Fibroblast of skin of right biceps (primary cell): ENCODE measurements at regions not wholly inside any gene's neighbourhood (a gene's known extent, or its start where the extent isn't known, plus 50 kb on each side); places are given as distances from the start of the nearest gene placed in this dataset.
"Not testable (repeated sequence)": the region's sequence is repeated elsewhere in the genome, so short reads cannot be mapped to it uniquely, and the experiment has no call there.

Experiments used
- DNase-seq: peaks from one replicate; pipeline ENCODE4 v3.0.0-alpha.2; 2013

- DNase-seq: not testable (repeated sequence)
Measured at GRCh38 chr15:22519213-22519612, 60.5 kb downstream of the GOLGA6L22 start.

DNA sequence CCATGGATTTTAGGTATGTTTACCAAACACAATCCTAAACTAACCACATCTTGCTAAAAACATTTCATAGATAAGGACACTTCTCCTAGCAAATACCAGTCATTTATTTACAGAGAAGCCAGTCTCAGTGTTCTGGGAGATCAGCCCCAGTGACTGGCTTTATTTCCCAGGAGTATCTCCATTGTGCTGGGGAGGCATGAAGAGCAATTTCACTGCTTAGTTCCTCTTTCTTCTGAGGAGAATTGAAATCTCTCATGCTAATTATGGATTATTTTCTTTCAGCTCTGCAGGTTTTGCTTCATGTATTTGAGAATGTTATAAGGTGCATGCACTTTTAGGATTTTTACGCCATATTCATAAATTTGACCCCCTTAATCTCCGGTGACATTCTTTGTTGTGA, 67.8 kb downstream of the GOLGA6L22 start:
- DNase-seq: not testable (repeated sequence)

GRCh38 chr15:22527016-22527415, 68.3 kb downstream of the GOLGA6L22 start:
- DNase-seq: not testable (repeated sequence)

GRCh38 chr15:22529200-22529599, 70.5 kb downstream of the GOLGA6L22 start:
- not testable (repeated sequence) for DNase-seq

DNA sequence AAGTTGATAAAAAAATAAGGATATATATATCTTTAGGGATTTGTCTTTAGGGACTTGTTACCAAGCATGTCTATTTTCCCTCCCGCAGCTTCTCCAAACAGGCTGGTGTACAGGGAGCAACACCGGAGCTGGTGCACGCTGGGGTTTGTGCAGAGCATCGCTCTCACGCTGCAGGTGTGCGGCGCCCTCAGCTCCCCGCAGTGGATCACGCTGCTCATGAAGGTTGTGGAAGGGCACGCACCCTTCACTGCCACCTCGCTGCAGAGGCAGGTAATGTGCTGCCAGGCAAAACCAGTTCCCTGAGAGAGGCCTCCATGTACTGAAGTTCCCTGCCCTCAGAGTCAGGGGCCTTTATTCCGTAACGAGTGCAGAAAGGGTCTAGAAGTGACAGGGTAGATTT, 101.0 kb downstream of the GOLGA6L22 start:
- not testable (repeated sequence) for DNase-seq

GRCh38 chr15:22561716-22562115, 103.0 kb downstream of the GOLGA6L22 start:
- not testable (repeated sequence) for DNase-seq

DNA sequence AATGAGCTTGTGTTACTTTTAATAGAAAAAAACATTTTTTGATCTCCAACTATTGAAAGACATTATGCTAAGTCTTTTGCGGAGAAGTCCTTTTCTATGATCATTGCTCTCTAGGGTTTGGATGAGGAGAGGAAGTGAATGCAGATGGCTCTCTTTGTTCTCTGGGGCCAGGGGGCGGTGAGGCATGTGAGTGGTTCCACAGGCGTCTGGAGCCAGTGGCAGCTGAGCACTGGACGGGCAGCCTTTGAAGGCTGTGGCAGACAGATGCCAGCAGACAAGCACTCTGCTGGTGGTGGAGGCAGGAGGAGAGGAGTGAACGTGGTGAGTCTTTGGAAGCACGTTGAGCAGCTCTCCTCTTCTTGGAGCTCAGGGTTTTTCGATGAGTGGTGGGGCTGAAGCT, 107.8 kb downstream of the GOLGA6L22 start:
- DNase-seq: not testable (repeated sequence)

DNA sequence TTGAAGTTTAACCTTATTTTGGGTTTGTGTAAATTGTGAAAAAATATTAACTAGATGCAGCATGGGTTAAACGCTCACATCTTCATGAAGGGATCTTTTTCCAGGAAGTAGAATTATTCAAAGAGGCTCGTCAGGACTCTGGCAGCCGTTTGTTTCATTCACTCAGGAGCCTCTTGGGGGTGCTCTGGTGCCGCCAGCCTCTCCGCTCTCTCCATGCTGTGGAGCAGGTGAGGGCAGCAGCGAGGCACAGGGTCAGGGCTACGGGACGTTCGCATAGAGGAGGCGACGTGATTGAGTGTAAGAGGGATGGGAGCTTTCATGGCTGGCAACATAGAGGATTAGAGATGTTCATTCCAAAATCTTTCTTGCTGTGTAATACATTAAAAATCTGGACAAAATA, 110.8 kb downstream of the GOLGA6L22 start:
- not testable (repeated sequence) for DNase-seq

GRCh38 chr15:22572152-22572735, 113.5 kb downstream of the GOLGA6L22 start:
- DNase-seq: not testable (repeated sequence)

DNA sequence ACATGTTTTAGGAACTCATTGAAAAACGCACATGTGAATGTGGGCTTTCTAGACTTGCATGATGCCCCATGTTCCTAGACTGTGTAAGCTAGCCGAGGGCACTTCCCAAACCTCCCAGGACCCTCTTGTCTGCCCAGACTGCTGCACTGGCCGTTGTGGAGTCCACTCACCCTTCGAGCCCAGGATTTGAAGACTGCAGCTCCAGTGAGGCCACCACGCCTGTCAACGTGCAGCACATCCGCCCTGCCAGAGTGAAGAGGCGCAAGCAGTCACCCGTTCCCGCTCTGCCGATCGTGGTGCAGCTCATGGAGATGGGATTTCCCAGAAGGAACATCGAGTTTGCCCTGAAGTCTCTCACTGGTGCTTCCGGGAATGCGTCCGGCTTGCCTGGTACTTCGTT, 114.1 kb downstream of the GOLGA6L22 start:
- not testable (repeated sequence) for DNase-seq

DNA sequence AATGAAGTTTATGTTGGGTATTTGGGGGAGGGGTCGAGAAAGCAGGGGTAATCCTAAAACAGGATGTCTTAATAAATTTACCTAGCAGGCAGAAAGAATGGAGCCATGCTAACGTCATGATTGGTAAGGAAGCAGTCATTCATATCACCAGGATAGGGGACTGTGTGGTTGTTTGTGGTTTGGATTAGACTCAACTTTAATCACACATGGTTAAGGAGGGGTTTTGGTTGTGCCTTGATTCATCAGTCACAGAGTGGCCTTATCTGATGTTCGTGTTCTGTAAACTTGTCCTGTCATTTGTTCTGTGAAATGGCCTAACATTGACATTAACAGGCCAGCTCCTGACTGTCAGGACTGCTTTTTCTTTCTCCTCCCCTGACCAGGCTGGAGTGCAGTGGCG, 119.1 kb downstream of the GOLGA6L22 start:
- not testable (repeated sequence) for DNase-seq

GRCh38 chr15:22579213-22579612, 120.5 kb downstream of the GOLGA6L22 start:
- not testable (repeated sequence) for DNase-seq

DNA sequence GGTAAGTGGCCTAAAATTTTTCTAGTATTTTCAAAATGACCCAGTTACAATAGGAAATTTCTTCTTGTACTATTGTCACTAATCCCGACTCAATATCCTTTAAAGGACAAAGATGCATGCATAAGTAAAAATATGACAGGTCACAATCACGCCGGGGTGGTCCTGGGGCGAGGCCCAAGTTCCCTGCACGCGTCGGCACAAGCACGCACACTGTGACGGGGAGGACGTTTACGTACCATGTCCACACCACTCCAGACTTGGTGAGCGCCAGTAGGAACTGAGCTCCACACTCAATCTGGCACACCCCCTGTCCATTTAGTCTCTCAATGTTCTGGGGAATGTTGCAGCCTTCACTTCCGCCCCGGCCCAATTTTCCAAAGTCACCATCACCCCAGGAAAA, 128.7 kb downstream of the GOLGA6L22 start:
- not testable (repeated sequence) for DNase-seq

DNA sequence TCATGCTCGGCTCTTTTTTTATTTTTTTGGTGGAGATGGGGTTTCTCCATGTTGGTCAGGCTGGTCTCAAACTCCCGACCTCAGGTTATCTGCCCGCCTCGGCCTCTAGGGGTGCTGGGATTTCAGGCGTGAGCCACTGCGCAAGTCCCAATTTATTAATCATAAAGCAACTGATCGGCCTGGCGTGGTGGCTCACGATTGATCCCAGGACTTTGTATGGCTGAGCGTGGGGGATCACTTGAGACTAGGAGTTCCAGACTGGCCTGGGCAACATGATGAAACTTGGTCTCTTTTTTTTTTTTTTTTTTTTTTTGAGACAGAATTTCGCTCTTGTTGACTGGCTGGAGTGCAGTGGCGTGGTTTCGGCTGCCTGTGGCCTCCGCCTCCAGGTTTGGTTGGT, 139.8 kb downstream of the GOLGA6L22 start:
- DNase-seq: not testable (repeated sequence)

- DNase-seq: not testable (repeated sequence)
Measured at GRCh38 chr15:22599526-22600320, 141.0 kb downstream of the GOLGA6L22 start.

- DNase-seq: peak; percentile 3
Measured at GRCh38 chr15:22616976-22617375, 158.3 kb downstream of the GOLGA6L22 start.

- not testable (repeated sequence) for DNase-seq
Measured at GRCh38 chr15:22631789-22632188, 154.7 kb upstream of the NIPA1 start.

DNA sequence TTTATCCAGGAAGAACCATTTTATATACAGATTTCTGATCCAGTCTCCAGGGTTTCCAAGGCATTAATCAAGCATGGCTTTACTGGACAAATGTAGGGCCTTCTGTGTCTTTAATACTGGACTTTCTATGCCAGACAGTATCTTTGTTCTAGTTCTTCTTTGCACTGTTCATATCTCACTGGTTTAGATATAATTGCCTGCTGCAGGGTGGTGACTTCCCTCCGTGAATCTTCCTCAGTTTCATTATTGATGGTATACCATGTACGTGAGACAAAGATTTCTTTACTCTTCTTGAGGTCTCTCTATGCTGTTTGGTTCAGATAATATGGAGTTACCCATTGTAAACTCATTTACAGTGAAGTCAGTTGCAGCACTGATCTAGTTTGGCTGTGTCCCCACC, 146.5 kb upstream of the NIPA1 start:
- not testable (repeated sequence) for DNase-seq

- not testable (repeated sequence) for DNase-seq
Measured at GRCh38 chr15:22649458-22649857, 137.0 kb upstream of the NIPA1 start.

GRCh38 chr15:22651179-22651578, 135.3 kb upstream of the NIPA1 start:
- DNase-seq: not testable (repeated sequence)

GRCh38 chr15:22664294-22665058, 122.0 kb upstream of the NIPA1 start:
- DNase-seq: peak; percentile 45

GRCh38 chr15:22665059-22665702, 121.3 kb upstream of the NIPA1 start:
- peak; percentile 79 for DNase-seq

- not testable (repeated sequence) for DNase-seq
Measured at GRCh38 chr15:22665711-22666110, 120.7 kb upstream of the NIPA1 start.
